Central memory CD4-positive, alpha-beta T cell (primary cell): ENCODE measurements at regions not wholly inside any gene's neighbourhood (a gene's known extent, or its start where the extent isn't known, plus 50 kb on each side); places are given as distances from the start of the nearest gene placed in this dataset.
"Not testable (repeated sequence)": the region's sequence is repeated elsewhere in the genome, so short reads cannot be mapped to it uniquely, and the experiment has no call there.

Experiments used
- DNase-seq: peaks from one replicate; pipeline ENCODE4 v3.0.0; 2022

DNA sequence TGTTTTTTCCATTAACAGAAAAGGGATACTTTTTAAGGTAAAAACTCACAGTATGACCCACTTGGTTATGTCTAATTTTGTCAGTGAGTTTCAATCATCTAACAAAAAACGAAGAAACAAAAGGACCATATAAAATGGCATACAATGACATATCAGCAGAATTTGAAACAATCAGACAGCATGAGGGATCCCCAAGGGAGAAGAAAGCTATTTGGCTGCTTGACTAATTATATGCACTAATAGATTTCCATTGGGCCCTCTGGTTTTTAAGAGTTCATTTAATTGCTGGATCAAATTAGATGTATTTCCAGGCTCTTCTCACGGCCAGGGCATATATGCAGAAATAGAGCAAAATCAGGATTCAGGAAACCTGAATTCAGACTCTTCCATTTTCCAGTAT lies 376.4 kb upstream of the GBE1 start:
- no peak for DNase-seq

DNA sequence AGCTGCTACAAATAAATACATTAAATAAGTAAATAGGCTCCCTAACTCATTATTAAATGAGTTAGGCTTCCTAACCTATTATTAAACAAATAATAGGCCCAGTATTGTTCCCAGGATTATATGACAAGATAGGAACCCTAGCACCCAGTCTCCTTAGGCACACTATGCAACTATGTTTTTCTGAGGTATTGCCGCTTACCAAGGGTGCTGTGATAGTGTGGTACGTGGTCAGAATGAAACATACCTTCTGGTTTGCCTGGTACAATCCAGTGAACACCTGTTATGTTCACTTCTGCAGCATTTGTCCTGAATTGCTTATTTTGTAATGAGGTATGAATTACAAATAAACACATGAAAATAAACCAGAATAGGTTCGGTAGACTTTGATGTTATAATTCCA lies 375.6 kb upstream of the GBE1 start:
- no peak for DNase-seq

DNA sequence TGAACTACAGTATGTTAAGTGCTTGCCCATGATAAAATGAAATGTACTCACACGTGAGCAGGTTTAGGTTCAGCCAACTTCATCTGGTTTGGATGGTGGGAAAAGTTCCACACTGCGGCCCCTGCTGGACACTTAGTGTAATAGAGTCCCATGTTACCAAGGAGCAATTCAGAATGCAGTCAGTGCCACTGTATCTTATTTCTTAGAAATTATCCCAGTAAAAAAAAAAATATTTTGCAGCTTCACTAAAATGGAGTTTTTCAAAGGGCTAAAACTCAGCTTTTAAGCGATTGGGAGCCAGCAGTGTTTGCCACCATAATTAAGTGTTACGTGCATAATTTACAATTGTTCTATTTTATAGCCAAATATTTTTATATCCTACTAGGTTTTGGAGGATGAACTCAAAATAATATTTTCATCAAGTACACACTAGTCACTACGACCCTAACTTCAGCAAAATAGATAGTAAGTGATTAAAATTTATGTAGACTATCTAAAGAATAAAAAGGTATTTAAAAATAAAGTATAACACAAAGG lies 371.7 kb upstream of the GBE1 start:
- DNase-seq: peak; percentile 10

DNA sequence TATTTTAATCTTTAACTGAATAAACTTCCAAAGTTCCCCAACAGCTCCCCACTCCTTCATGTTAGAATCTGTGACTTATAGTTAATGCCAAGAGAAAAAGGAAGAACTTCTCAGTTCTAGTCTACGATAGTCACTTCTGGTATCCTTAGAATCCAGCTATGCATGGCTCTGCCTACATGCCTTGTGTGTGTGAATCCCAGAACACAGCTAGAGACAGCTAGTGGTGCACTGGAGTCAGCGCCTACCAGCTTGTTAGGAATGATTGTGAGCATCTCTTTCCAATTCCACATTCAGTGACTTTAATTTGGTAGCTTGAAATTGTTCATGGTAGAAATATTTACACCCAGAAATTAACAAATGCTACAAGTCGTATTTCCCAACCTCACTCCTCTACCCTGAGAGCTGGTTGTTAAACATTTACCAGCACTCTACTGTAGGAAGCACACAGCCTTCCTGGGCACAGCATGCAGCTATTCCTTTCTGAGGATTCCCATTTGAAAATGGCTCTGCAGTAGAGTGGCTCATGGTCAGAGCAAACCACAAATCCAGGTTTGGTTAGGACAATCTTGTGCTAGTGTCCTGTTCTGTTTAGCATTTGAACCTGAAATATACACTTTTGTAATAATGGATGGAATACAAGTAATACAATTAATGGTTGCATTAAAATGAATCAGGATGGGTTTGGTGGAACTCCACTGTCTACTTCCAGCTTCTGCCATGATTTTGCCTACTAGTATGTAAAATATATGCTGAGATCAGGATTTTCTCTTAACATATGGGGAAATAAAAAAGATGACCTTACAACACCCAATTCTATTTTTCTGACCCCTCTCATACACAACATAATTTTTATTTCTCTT lies 371.0 kb upstream of the GBE1 start:
- DNase-seq: no peak

DNA sequence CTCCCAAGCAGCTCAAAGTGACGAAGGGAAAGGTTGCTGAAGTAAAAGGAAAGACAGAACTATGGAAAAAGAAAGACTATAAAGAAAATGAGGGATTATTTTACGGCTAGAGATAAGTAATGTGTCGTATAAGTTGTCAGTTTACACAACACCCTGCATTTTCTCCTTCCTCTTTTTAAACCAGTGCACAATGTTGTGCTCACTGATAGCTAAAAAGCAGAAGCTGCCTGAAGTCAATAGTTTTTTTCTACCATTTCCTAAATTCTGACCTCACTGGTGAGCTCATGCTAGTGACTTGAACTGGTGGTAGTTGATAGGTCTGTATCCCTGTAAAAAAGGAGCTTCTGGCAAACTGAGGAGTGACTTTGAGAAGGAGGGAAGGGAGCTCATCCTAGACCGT lies 368.6 kb upstream of the GBE1 start:
- no peak for DNase-seq

DNA sequence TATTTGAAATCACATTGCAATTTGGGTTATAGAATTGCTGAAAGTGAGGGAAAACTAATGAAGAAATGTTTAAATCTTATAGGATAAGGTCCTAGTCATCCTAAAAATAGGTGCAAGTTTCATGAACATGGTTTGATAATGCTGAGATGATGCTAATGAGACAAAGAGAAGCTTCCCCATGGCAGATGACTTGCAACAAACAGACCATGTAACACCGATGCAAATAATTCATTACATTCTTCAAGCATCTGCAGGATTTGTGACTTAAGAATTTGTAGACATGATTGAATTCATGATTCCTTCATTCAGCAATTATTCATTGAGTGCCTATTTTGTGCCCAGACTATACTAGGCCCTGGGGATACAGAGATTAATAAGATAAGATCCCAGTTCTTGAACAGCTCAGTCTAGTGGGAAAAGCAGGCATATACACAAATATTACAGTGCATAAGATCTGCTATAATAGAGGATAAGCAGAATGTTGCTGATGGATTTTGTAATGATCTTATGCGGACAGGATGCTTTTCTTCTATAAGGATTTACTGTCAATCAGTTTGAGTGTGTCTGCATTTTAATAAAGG lies 367.9 kb upstream of the GBE1 start:
- DNase-seq: no peak

DNA sequence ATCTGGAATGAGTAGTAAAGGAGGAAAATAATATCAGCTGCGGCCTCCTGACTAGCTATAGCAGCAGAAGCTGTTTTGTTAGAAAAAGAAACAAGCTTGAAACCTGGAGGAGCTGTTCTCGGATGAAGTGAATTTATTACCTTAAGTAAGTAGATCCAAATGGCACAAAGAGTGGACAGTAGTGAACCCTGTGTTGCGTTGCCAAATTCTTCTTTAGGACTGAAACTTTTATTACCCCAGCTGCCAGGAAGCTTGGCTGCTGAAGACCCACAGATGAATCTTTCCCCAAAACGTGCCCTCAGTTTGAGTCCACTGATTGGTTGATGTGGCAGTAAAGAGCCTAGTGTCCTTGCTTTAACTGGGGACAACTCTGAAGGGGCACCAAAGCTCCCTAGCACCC lies 366.8 kb upstream of the GBE1 start:
- no peak for DNase-seq

DNA sequence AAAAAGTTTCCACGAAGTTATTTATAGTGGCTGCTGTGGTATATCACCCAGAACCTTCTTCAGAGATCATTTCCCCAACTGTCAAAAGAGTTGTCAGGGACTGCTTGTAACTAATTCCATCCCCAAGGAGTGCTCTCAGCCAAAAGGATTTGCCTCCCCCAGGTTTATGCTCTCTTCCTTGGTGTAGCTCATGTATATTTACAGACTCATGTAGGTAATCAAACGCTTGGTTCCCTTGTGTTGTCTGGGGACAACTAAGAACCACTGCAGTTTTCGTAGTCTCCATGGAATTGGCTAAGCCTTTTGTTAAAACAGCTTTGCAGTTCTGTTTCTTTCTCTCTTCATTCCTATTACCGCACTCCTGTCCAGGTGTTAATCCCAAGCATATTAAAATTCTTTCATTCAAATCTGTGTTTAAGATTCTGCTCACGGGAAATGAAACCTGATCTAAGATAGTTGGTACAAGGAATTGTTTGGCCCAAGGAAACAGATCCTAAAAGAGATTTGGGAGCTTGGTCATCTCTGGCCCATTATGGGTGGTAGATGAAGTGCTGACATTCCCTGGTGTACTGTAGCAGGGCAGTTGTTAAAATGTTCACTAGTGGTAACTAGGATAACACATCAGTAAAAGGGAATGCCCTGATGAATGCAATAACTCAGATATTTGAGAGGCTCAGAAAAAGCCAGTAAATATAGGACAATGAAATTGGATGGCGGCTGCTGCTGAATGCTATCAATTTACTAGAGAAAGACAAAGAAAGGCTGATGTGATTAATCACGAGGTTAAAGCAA lies 361.3 kb upstream of the GBE1 start:
- DNase-seq: no peak

DNA sequence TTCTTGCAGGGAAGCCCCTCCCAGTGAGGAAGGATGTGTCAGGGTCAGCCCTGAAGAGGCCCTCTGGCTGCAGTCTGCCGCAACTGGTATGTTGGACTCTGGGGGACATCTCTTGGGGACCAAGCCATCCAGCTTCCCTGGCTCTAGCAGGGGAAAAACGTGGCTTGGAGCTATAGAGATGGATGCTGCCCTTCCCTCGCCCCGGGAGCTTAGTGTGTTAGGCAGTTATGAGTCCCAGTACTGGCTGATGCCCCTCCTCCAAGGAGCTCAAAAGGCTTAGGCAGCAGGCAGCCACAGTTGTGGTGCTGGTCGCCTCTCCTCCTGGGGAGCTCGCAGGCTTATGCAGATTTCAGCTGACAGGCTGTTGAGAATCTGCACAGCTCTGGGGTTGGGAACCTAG lies 353.1 kb upstream of the GBE1 start:
- DNase-seq: no peak

DNA sequence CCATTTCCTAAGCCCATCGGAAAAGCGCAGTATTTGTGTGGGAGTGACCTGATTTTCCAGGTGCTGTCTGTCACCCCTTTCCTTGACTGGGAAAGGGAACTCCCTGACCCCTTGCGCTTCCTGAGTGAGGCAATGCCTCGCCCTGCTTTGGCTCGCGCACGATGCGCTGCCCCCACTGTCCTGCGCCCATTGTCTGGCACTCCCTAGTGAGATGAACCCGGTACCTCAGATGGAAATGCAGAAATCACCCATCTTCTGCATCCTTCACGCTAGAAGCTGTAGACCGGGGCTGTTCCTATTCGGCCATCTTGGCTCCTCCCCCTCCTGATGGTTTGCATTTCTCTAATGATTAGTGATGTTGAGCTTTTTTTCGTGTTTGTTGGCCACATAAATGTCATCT lies 349.3 kb upstream of the GBE1 start:
- not testable (repeated sequence) for DNase-seq

DNA sequence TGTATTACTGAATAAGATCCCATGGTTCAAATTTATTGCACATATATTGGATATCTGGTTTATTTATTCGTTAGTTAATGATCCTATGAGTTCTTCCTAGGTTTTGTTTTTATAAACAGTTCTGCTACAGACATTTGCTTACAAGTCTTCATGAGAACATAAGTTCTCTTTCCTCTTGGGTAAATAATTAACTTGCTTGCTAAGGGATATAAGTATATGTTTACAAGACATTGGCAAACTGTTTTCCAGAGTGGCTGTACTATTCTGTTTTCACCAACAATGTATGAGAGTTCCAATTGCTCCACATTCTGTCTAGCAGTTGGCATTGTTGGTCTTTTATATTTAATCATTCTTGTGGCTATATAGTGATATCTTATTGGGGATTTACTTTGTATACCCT lies 341.8 kb upstream of the GBE1 start:
- no peak for DNase-seq

DNA sequence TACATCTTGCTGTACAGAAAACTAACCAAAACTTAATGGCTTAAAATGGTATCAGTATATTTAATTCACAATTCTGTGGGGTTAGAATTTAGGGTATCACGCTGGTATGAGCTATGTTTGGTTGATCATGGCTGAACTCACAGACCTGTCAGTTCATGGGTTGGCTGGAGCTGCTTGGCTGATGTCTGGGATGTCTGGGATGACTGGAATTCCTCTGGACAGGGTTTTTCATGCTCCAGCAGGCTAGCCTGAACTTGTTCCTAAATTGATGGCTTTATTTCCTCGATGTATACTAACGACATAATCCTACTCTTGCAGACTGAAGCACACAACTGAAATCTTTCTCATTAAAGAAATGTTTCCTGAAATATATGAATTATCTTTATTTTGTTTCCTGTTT lies 338.9 kb upstream of the GBE1 start:
- DNase-seq: no peak

DNA sequence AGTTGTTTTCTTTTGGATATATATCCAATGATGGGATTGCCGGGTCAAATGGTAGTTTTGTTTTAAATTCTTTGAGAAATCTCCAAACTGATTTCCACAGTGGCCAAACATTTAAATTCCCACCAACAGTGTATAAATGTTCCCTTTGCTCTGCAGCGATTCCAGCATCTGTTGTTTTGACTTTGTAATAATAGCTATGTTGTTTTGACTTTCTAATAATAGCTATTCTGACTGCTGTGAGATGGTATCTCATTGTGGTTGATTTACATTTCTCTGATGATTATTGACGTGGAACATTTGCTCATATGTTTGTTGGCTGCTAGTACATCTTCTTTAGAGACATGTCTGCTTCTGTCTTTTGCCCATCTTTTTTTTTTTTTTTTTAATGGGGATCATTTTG lies 332.2 kb upstream of the GBE1 start:
- no peak for DNase-seq

DNA sequence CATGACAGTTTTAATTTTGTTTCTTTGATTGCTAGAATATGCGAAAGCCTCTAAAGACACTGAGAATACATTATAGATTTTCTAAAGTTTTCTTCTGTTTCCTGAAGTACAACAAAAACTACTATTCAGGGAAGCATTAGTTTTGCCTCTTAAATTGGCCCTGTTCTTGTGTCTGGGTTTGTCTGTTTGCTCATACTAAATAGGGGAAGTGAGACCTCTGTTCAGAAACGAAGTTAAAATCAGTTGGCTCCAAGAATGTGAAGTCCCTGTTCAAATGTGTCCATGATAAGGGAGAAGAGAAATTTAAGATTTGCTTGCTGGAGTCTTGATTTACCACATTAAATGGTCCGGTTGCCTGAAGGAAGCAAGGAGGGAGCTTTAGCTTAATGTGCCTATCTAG lies 327.3 kb upstream of the GBE1 start:
- DNase-seq: no peak

DNA sequence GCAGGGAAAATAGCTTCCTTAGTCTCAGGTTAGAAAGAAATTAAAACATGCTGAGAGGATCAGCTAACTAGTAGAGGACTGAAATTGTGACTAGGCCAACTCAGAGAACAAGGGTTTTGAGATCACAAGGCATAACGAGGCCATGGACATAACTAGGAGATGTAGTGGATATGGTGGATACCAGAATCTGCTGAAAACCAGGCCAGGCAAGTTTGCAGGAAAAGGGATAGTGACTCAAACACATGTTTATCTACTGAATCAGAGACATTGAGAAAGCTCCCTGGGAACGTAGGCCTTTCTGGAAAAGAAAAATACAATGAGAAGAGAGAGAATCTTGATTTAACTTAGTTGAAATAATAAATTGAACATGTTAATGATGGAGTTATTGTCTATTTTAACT lies 326.5 kb upstream of the GBE1 start:
- no peak for DNase-seq

DNA sequence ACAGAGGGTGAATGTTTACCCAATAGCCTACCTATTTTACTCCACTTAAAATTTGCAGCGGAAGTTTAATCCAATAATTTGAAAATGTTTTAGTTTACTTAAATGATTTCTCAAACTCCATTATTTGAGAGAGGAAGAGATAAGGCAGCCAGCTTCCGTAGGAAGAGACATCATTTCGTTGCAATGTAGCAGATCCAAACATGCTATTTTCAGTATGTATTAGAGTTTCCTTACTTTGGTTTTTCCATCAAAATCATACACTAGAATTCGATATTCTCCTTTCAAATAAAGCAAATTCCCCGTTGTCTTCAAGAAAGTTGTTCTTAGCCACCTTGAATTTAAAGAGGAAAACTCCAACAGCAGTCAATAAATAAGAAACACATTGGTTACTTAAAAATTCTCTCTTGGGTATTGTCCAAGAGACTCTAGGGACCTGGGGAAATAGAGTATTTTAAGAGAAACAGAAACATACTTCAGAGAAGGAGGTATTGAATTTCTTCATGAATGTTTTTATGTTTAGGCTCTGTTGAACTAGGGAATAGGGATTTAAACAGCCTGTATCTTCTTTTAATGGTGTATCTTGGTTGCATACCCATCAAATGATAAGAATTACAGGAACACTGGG lies 324.5 kb upstream of the GBE1 start:
- DNase-seq: no peak

DNA sequence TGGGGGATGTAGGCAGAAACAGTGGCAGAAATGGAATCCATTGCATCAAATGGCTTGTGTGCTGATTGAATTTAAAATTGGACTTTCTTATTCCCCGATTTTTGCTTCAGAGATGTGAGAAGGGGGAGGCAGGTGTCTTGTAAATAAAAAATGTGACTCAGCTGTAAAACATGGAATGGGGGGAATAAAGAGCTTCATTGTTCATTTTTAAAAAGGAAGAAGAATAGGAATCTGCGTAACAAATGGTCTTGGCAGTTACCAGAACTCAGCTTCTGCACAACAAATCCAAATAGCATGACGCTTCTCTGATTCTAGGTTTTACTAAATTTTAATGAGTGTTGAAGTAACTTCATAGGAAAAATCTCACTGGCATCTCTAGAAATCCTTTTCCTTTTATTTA lies 323.9 kb upstream of the GBE1 start:
- no peak for DNase-seq

DNA sequence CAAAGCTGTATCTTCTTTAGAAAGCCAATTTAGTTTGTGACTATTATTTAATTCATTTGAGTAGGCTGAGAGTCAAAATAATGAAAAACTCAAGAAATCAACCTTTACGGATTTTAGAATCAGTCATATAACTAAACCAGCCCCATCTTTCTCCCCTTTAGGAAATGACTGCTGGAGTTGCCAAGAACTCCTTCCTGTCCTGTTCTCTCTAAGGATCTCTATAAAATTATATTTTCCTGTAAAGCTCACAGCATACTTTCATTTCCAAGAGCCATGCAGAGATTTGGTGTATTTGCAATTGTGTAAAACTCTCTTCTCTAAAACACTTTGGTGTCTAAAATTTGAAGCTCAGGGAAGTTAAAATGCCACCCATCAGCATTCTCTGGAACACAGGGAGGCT lies 323.4 kb upstream of the GBE1 start:
- DNase-seq: no peak

DNA sequence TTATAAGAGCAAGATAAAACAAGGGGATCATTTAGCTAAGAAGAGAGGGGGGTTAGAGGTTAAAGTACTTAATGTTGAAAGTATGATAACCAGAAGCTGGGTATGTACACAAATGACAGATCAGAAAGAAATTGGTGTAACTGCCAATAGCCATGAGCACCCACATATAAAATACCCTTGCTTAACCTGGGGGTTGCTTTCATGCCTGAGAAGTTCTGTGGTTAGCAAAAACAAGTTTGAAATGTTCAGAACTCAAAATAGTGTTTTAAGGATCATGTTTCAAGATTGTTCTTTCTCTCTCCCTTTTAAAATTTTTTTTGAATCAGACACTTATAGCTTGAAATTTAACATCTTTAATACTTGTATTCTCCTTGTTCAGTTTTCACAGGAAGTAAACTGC lies 321.4 kb upstream of the GBE1 start:
- DNase-seq: no peak

DNA sequence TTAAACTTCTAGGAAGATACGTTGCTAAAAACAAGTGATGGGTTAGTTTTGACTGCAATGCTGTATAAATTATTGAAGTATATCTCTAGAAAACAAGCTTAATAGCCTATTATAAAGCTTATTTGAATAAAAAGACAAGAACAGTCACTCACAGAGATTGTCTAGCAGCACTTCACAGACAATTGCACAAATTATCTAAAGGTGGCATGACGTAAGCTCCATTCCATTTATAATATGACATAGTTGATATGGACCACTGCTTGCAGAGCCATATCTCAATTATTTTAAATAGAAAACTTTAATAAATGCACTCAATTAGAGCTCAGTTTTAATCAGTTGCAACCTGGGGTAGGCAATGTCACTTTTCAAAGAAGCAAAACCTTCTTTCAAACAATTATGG lies 319.9 kb upstream of the GBE1 start:
- DNase-seq: no peak

DNA sequence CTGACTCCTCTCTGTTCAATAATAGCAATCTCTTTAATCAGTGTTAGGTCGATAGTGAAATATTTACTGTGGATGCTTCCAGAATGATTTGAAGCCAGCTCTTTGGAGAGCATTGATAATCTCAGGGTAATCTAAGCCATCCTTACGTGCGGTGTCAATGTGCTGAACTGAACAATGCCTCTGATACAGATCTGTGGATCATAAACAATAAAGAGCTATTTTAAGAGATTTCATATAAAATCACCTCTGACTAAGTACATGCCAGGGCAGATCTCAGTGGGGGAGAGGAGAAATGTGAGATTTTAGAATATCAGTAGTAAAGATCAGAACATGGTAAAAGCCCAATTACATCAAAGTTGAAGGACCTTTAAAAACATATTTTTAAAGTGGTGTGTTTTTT lies 319.3 kb upstream of the GBE1 start:
- no peak for DNase-seq

DNA sequence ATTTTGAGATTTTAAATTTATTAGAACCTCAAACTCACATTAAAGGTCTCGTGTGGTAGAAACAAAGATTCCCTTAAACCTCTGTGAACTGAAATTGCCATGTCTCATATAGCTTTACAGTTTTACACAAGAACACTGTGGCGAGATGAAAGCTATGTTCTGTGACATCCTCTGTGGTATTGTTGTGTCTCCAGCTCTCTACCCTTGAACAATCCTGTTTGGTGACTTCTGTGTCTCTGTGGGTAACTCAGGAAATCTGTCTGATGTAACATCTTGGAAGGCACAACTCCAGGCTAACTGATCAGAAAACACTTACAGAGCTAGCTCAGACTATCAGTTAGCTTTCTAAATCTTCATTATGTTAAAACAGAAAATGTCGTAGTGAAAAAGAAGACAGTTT lies 318.8 kb upstream of the GBE1 start:
- DNase-seq: no peak

DNA sequence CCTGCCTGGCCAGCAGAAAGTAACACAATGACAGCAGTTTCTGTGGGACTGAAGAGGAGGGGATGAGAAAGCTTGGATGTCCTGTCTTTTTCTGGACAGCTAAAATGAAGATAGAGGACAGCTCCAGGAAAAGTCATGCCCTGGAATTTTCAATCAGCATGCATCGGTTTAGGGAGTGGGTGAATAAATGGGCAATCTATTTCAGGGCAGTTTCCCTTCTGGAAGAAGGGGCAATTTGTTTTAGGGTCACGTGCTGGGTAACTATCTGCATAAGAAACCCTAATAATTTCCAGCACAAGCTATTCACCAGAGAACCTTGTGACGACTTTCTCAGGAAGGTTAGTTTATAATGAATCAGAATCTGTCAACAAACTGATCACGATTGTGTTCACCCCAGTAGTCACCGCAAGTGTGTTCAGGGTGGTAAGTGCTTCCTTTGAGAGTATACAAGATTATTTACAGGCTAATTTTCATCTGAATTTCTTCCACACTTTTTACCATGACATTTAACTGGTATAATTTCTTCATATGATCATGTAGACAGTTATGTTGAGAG lies 318.0 kb upstream of the GBE1 start:
- no peak for DNase-seq
